ENCODE measurements at regions not wholly inside any gene's neighbourhood (a gene's known extent, or its start where the extent isn't known, plus 50 kb on each side); places are given as distances from the start of the nearest gene placed in this dataset.

GRCh38 chr10:4688168-4688567 lies 137.8 kb upstream of the AKR1E2 start:
- no peaks in the 10 kb centered on the region for H3K4me1 ChIP-seq
- no peak overlapping the region for H3K4me3 ChIP-seq (replicated peaks in 1 of 3)
- intact Hi-C loops (cut with DNase I) = no loop called here
- TF ChIP-seq POLR2A (IDR thresholded peaks at IDR 0.05) (no peak), CTCF (IDR thresholded peaks at IDR 0.05) (no peak)
- DNase-seq = no peak
- H3K36me3 ChIP-seq = no peaks in the 10 kb centered on the region
- no peak overlapping the region for H3K27ac ChIP-seq
- no peaks in the 10 kb centered on the region for H3K27me3 ChIP-seq
- no peaks in the 10 kb centered on the region for H3K9me3 ChIP-seq
- 79 to 94% methylated on average over 3 of the region's 3 CpGs for WGBS, 2 donors

- no peaks in the 10 kb centered on the region for H3K9me3 ChIP-seq
- intact Hi-C loops (cut with DNase I) = no loop called here
- H3K4me1 ChIP-seq = no peaks in the 10 kb centered on the region
- H3K27me3 ChIP-seq = no peaks in the 10 kb centered on the region
- WGBS, 2 donors = 80 to 82% methylated on average over 3 of the region's 3 CpGs
- no peak overlapping the region for H3K4me3 ChIP-seq (replicated peaks in 1 of 3)
- TF ChIP-seq CTCF (IDR thresholded peaks at IDR 0.05) (no peak), POLR2A (IDR thresholded peaks at IDR 0.05) (no peak)
- no peaks in the 10 kb centered on the region for H3K36me3 ChIP-seq
- no peak for DNase-seq
- no peak overlapping the region for H3K27ac ChIP-seq
Observed at GRCh38 chr10:4687397-4687796, 138.6 kb upstream of the AKR1E2 start.

- no peak for DNase-seq
- Histone ChIP-seq H3K27me3 (no peaks in the 10 kb centered on the region), H3K4me3 (replicated peaks in 1 of 3) (no peak overlapping the region), H3K4me1 (no peaks in the 10 kb centered on the region), H3K27ac (no peak overlapping the region), H3K36me3 (no peaks in the 10 kb centered on the region), H3K9me3 (no peaks in the 10 kb centered on the region)
- TF ChIP-seq POLR2A (IDR thresholded peaks at IDR 0.05) = no peak
- no peak for TF ChIP-seq CTCF (IDR thresholded peaks at IDR 0.05)
- intact Hi-C loops (cut with DNase I) = no loop called here
- 82 to 90% methylated on average over 4 of the region's 4 CpGs for WGBS, 2 donors
Observed at GRCh38 chr10:4686644-4686996, 139.4 kb upstream of the AKR1E2 start.

- Histone ChIP-seq H3K27ac (no peak overlapping the region), H3K36me3 (no peaks in the 10 kb centered on the region), H3K27me3 (no peaks in the 10 kb centered on the region), H3K4me3 (replicated peaks in 1 of 3) (no peak overlapping the region), H3K9me3 (no peaks in the 10 kb centered on the region), H3K4me1 (no peaks in the 10 kb centered on the region)
- no peak for DNase-seq
- intact Hi-C loops (cut with DNase I) = no loop called here
- WGBS, 2 donors = 76 to 80% methylated on average over 5 of the region's 5 CpGs
- TF ChIP-seq POLR2A (IDR thresholded peaks at IDR 0.05) = no peak
- no peak for TF ChIP-seq CTCF (IDR thresholded peaks at IDR 0.05)
Observed at GRCh38 chr10:4685904-4686643, 139.9 kb upstream of the AKR1E2 start.

- H3K4me1 ChIP-seq = no peaks in the 10 kb centered on the region
Observed at GRCh38 chr10:4685491-4685890, 140.5 kb upstream of the AKR1E2 start.

More at GRCh38 chr10:4685491-4685890, 140.5 kb upstream of the AKR1E2 start:
- DNase-seq = no peak
- WGBS, 2 donors = 81% methylated on average over 3 of the region's 3 CpGs
- no peak overlapping the region for H3K4me3 ChIP-seq (replicated peaks in 1 of 3)
- intact Hi-C loops (cut with DNase I) = no loop called here
- H3K36me3 ChIP-seq = no peaks in the 10 kb centered on the region
- no peaks in the 10 kb centered on the region for H3K27me3 ChIP-seq
- no peaks in the 10 kb centered on the region for H3K9me3 ChIP-seq
- no peak overlapping the region for H3K27ac ChIP-seq
- TF ChIP-seq CTCF (IDR thresholded peaks at IDR 0.05) (no peak), POLR2A (IDR thresholded peaks at IDR 0.05) (no peak)

All from thyroid gland (tissue), 4 donors.